SIG-M5 treated with dmso at 0.1 percent for 504 hours (cell line): ENCODE measurements at regions not wholly inside any gene's neighbourhood (a gene's known extent, or its start where the extent isn't known, plus 50 kb on each side); places are given as distances from the start of the nearest gene placed in this dataset.
"Not testable (repeated sequence)": the region's sequence is repeated elsewhere in the genome, so short reads cannot be mapped to it uniquely, and the experiment has no call there.

Experiments used
- DNase-seq: peaks from one replicate; lab custom pipeline; 2025; ENCODE audit not compliant: unreplicated experiment; lab: John Stamatoyannopoulos, UW

GRCh38 chr7:3094701-3095445 is 51.2 kb upstream of the CARD11 start:
- peak; percentile 7 for DNase-seq

GRCh38 chr7:3097734-3098133 is 54.1 kb upstream of the CARD11 start:
- no peak for DNase-seq

- no peak for DNase-seq
Observed at GRCh38 chr7:3102159-3102558, 58.5 kb upstream of the CARD11 start.

DNA sequence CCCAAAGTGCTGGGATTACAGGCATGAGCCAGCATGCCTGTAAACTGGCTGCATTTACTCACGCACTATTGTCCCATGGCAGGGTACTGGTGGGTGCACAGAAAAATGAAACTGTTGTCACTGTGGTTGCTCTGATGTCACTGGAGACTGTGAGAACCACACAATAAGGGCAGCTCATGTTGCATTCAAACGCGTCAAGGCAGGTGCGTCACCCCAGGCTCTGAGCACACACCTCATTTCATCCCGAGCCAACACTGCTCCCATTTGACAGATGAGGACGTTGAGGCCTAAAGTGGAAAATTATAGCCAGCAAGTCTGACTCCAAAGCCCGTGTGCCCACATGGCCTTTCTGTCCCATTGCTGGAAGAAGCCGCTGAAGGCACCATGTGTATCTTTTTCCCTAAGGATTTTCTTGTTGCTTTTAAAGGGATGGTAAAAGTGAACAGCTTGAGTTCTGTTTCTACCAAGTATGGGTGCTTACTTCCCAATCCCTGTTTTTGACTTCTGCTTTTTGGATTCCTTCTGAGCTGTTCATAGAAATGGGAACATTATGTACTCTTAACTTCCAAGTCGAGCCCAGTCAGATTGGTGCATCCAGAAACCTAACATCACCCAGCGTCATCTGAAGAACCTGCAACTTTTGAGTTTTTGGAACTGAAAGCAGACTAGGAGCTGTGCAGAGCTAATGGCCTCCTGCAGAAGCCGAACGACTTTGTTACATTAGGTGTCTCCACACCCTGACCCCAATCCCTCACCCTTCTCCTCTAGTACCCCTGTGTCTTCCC is 60.1 kb upstream of the CARD11 start:
- DNase-seq: no peak

- no peak for DNase-seq
Observed at GRCh38 chr7:3105856-3106255, 62.2 kb upstream of the CARD11 start.

DNA sequence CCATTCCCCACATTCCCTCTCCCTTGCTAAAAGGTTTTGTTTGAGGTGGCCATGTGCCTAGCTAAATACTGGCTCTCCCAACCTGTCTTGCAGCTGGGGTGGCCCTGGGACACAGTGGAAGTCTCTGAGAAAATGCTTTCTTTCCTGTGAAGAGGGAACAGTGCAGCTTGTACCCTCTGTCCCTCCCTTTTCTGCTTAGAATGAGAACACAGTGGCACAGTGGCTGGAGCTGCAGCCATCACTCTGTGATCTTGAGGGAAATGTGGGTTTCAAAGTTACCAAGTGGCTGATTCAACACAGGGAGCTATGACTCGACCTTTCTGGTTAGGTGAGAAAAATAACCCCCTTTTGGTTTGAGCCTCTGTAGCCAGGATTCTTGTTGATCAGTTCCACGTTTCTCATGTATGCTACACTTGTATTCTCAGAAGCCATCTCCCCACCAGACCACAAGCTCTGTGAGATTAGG is 62.7 kb upstream of the CARD11 start:
- DNase-seq: peak; percentile 2

- DNase-seq: no peak
Observed at GRCh38 chr7:3107228-3107763, 63.6 kb upstream of the CARD11 start.

DNA sequence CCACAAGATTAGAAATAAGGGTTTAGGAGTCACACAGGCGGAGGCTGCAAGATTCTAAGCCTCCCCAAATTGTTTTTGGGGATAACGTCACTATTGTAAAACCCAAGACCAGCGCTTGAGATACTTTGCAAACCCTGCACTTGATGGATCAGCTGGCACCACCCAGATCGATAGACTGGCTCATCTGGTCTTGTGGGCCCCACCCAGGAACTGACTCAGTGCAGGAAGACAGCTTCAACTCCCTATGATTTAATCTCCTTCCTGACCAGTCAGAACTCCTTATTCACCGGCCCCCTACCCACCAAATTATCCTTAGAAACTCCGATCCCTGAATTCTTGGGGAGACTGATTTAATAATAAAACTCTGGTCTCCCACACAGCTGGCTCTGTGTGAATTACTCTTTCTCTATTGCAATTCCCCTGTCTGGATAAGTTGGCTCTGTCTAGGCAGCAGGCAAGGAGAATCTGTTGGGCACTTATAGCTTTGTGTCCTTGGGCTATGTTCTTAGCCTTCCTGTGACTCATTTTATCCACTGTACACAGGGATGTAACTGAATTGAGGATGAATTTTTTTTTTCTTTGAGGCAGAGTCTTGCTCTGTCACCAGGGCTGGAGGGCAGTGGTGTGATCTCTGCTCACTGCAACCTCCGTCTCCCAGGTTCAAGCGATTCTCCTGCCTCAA is 64.4 kb upstream of the CARD11 start:
- DNase-seq: no peak

DNA sequence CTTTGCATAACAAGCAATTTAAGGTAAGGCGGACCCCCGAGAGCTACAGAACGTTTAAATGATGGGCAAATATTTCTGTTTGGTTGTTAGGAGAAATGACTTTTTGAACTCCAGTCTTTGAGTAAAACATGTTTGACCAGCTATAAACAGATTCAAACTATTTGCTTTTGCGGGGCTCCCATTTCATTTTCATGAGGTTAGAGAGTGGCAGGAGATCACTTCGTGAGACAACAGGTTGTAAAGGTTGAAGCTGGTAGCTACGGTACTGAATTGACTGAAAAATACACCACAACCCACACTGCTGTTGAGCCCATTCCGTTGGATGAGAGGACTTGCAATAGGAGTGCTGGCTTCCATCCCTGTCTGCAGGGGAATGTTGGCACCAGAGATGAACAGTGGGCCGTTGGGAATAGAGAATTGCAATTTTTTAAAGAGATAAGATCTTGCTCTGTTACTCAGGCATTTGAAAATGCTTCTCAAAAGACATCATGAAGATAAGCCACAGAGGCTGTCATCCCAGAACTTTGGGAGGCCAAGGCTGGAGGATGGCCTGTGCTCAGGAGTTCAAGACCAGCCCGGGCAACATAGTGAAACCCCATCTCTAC is 65.7 kb upstream of the CARD11 start:
- DNase-seq: peak; percentile 38

DNA sequence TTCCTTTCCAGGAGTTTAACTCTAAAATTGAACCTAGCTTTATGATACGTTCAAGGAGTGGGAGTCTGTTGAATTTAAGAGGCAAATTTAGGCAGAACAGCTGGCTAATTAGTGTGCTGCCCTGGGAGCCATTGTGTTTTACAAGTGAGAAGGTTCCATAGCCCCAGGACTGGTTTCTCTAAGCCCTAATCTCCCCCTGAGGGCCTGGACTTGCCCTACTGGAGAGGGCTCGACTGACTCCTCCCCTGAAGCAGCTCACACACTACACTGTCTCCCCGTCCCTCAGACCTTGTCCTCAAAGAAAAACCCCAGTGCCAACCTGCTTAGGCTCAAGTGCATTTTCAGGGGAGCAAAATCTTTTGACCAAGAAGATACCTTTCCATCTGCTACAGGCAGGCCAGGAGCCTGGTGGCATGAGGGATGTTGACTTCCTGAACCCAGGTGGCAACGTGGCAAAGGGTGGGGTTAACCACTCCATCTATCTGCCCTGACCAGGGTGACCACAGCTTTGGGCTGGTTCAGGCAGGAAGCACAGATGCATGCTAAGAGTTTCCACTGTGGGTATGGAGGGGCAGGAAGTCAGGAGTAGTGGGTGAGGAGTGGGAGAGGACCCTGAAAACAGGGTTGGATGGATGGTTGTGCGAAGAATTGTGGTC is 68.9 kb upstream of the CARD11 start:
- no peak for DNase-seq

GRCh38 chr7:3114917-3115316 is 71.2 kb upstream of the CARD11 start:
- no peak for DNase-seq

GRCh38 chr7:3117081-3117480 is 73.4 kb upstream of the CARD11 start:
- DNase-seq: no peak

GRCh38 chr7:3117488-3118231 is 74.0 kb upstream of the CARD11 start:
- no peak for DNase-seq

DNA sequence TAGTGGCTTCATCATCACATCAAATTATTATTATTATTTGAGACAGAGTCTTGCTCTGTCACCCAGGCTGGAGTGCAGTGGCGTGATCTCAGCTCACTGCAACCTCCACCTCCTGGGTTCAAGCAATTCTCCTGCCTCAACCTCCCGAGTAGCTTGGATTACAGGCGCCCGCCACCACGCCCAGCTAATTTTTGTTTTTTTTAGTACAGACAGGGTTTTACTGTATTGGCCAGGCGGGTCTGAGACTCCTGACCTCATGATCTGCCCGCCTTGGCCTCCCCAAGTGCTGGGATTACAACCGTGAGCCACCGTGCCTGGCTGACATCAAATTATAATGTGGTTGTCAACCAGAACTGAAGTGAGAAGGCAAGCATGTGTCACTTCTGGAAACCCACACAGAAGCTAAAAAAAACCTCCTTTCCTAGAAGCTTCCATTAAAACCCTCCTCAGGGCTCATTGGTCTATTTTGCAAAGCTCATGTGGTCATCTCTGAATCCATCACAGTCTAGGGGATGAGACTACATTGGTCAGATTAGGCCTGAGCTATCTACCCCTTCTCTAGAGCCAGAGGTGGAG is 75.8 kb upstream of the CARD11 start:
- DNase-seq: not testable (repeated sequence)

DNA sequence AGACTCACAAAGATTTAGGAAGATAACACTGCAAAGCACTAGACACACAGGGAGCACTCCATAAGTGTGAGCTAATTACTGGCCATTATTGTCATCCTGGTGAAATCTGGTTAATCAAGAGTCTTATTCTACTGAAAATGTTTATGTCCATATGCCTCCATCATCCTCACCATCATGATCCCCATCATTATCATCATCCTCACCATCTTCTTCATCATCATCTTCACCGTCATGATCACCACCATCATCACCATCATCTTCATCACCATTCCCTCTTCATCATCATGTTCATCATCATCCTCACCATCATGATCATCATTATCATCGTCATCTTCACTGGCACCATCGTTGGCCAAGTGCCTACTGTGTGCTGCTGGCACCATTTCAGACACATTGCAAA is 76.3 kb upstream of the CARD11 start:
- DNase-seq: no peak

DNA sequence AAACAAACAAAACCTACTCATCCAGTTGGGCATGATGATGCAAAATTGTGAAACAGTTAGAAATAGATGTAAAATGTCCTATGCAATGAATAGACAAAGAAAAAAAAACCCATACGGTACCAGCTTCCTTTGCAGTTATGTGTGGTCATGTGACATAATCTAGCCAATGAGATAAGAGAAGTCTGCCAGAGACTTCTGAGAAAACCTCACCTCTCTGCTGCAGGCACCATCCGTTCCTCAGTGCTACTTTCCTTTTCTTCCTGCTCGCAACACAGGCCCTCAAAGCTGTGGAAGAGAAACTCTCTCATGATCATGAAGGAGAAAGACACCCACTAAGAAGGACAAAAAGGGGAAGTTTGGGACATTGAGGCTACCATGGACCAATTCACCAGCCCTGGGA is 76.8 kb upstream of the CARD11 start:
- no peak for DNase-seq

- DNase-seq: no peak
Observed at GRCh38 chr7:3128857-3129490, 85.3 kb upstream of the CARD11 start.

- DNase-seq: no peak
Observed at GRCh38 chr7:3133811-3134385, 90.2 kb upstream of the CARD11 start.

DNA sequence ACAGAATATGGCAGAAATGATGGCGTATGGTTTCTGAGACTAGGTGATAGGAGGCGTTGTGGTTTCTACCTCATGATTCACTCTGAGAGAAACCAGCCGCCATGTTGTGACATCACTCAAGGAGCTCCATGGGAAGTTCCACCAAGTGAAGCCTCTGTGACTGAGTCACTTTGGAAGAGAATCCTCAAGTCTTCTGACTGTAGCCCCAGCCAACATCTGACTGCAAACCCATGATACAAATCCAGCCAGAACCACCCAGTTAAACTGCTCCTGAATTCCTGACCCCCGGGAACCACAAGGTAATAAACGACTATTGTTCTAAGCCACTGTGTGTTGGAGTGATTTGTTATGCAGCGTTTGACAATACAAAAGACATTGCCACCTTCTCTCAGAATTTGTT is 91.1 kb upstream of the CARD11 start:
- no peak for DNase-seq
